ENCODE measurements at regions not wholly inside any gene's neighbourhood (a gene's known extent, or its start where the extent isn't known, plus 50 kb on each side); places are given as distances from the start of the nearest gene placed in this dataset.

DNA sequence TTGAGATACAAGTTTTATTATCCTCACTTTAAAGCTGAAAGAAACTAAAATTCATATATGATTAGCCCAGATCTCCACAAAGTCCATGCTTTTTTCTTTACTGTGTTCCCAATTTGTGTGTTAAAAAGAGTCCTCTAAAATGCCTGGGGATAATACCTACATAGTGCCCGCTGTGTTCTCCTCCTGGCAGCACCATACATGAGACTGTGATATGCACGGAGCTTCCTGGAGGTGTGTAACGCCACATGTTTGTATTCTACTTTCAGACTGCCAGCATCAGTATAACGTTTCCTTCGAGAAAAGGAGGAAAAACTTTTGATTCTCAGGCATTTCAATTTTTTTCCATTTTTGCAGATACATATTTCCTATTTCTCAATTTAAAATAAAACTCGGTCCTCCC is 273.3 kb upstream of the TGFBR2 start:
- H3K27ac ChIP-seq (ENCODE audit: low read depth, low read length) = no peak overlapping the region
- WGBS, 3 donors = 79 to 93% (median 91%) methylated on average over 6 of the region's 6 CpGs

- WGBS, 3 donors = 88 to 100% (median 95%) methylated on average over 1 of the region's 1 CpG
- H3K27ac ChIP-seq (ENCODE audit: low read depth, low read length) = no peak overlapping the region
These were observed 272.5 kb upstream of the TGFBR2 start for GRCh38 chr3:30333903-30334302.

DNA sequence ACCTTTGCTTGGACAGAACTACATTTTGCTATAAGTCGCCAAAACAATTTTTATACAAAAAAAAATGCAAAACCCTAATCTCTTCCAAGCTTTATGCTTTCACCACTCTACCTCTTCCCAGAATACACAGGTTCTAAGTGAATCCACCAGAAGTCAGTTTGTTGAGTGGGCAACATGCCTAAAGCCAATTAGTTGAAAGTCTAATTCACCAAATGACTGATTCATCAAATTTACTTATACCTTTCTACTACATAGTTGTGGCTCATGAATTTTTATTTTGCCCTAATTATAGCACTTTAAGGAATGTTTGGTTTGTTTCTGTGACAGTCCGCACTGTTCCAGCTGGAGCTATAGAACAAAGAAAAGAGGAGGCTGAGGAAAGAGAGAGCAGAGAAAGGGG is 265.9 kb upstream of the TGFBR2 start:
- WGBS, 3 donors = 44 to 79% (median 73%) methylated on average over 2 of the region's 2 CpGs
- H3K27ac ChIP-seq (ENCODE audit: low read depth, low read length) = no peak overlapping the region

- WGBS, 3 donors = 73 to 95% (median 74%) methylated on average over 2 of the region's 2 CpGs
- H3K27ac ChIP-seq (ENCODE audit: low read depth, low read length) = no peak overlapping the region
These were observed 265.3 kb upstream of the TGFBR2 start for GRCh38 chr3:30341079-30341478.

DNA sequence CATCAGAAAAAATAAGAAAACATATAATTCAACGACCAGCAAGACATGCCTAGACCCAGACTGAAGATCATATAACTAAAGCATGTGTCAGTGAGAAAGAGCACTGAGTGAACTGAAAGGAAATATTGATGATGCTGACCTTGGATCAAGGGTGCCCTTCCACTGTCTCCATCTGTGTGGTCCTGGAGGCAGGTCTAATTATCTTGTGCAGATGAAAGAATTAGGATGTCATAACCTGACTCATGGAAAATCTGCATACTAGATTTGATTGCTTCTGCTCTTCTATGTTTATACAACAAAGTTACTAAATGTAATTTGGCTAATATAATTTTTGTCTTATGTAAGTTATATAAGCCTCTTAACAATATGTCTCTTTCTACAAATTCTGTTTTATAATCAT is 264.6 kb upstream of the TGFBR2 start:
- 76 to 91% (median 91%) methylated on average over 1 of the region's 1 CpG for WGBS, 3 donors

GRCh38 chr3:30342318-30343060 is 263.9 kb upstream of the TGFBR2 start:
- 53 to 63% (median 59%) methylated on average over 6 of the region's 6 CpGs for WGBS, 3 donors
- H3K27ac ChIP-seq (ENCODE audit: low read depth, low read length) = no peak overlapping the region

More for the DNA sequence above, 264.6 kb upstream of the TGFBR2 start:
- H3K27ac ChIP-seq (ENCODE audit: low read depth, low read length) = no peak overlapping the region

DNA sequence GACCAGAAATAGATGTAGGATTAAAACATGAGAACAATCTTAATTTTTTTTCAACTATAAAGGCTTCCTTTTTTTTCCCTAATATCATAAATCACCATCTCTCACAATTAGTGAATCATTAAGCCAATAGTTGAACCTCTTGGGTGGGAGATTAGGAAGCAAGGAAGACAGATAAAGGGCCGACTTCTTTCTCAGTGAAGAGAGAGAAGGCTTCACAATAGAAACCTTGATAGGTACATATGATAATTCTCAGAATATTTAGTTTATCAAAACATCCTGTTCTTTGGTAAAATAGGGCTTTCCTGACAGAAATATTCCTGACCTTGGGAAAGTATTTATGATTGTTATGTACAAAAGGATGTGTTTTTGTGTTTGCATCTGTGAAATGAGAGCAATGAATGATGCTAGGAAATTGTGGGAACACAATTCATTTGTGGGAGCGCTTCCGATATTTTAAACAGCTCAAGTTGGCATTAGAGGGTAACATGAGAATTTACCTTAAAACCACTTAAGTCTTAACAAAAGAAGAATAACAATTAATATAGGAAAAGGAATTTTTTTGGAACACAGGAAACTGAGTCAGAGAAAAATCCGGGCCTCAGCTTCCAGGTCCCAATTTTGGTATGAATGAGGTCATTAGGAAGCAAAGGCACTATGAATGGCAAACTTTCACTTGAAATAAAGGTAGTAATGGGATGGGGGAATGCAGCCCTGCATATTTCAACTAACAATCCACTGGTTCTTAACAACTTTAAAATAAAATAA is 263.2 kb upstream of the TGFBR2 start:
- no peak overlapping the region for H3K27ac ChIP-seq (ENCODE audit: low read depth, low read length)
- 65 to 81% (median 74%) methylated on average over 4 of the region's 4 CpGs for WGBS, 3 donors

DNA sequence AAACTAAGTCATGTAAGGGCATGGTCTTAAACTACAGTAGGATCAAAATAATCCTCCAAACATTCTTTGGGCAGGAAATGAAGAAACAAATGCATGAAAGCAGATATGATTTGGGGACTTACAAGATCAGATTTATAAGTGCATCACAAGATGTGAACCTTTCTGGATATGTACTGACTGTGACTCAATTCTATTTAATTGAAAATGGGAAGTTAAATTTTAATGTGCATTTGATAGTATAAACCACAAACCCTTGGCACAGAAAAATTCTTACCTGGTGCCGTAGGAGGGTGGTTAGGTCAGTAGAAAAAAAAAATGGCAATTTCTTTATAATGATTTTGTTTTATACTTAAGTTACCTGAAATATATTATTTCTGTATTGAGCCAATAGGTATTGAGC is 262.5 kb upstream of the TGFBR2 start:
- 80 to 95% (median 85%) methylated on average over 1 of the region's 1 CpG for WGBS, 3 donors
- no peak overlapping the region for H3K27ac ChIP-seq (ENCODE audit: low read depth, low read length)

- 93 to 100% (median 97%) methylated on average over 1 of the region's 1 CpG for WGBS, 3 donors
- no peak overlapping the region for H3K27ac ChIP-seq (ENCODE audit: low read depth, low read length)
These were observed 262.1 kb upstream of the TGFBR2 start for GRCh38 chr3:30344288-30344687.

GRCh38 chr3:30346933-30347320 is 259.5 kb upstream of the TGFBR2 start:
- no peak overlapping the region for H3K27ac ChIP-seq (ENCODE audit: low read depth, low read length)

- no peak overlapping the region for H3K27ac ChIP-seq (ENCODE audit: low read depth, low read length)
- WGBS, 3 donors = 63 to 79% (median 66%) methylated on average over 1 of the region's 1 CpG
These were observed 258.7 kb upstream of the TGFBR2 start for GRCh38 chr3:30347679-30348216.

GRCh38 chr3:30349507-30349906 is 256.9 kb upstream of the TGFBR2 start:
- 58 to 69% (median 67%) methylated on average over 3 of the region's 3 CpGs for WGBS, 3 donors
- H3K27ac ChIP-seq (ENCODE audit: low read depth, low read length) = no peak overlapping the region

GRCh38 chr3:30350011-30350410 is 256.4 kb upstream of the TGFBR2 start:
- no peak overlapping the region for H3K27ac ChIP-seq (ENCODE audit: low read depth, low read length)
- 52 to 68% (median 63%) methylated on average over 4 of the region's 4 CpGs for WGBS, 3 donors

DNA sequence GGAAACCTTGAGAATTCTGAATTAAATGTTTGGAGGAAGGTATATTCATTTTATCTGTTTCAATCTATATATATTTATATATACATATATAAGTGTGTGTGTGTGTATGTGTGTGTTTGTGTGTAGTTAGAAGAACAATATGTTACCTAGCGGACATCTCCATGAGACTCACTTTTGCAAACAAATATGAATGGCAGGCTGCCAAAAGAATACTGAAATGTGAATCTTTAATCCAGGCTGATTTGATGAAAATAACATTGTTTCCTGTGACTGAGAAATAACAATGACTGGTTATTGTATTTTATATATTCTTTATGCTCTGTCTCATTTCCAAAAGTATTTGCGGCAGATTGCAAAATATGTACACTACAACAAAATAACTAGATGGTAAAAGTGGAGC is 255.5 kb upstream of the TGFBR2 start:
- H3K27ac ChIP-seq (ENCODE audit: low read depth, low read length) = no peak overlapping the region
- WGBS, 3 donors = 81 to 92% (median 87%) methylated on average over 2 of the region's 2 CpGs

DNA sequence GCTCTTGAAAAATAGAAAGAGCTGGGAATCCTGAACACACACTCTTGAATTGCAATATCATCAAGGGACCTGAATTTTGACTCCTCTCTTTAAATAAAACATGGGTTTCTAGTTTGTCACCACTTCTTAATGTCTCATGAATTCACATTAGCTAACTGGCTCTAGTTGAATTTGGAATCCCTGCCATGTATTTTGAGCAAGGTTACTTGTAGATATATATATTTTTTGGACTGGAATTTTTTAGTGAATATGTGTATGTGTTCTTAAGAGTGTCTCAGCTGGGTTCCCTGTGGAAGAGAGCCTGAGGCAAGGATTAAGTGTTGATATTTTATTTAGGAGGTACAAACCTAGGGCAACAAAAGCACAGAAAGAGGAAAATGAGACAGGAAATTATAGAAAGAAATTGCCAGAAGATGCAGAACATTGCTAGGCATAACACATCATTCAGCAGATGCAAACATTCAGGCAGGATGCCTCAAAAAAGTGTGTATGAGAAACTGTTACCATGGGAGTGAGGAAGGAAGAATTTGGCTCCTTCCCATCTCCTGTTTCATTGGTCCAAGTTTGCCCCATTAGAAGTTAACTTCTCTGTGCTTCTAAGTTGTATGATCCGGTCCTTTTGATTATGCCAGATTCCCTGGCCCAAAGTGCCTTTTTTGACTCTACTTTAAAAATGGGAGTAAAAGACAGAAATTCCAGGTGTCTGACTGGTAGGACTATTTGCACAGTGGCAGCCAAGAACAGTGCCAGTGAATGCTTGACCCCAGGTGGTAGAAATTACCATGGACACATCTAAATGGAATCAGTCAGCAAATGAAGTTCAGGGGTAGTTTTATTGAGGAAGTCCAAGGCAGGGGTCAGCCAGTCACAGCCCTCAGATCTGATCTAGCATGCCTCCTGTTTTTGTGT is 253.7 kb upstream of the TGFBR2 start:
- H3K27ac ChIP-seq (ENCODE audit: low read depth, low read length) = no peak overlapping the region
- WGBS, 3 donors = 73 to 80% (median 73%) methylated on average over 1 of the region's 1 CpG

GRCh38 chr3:30353711-30354467 is 252.5 kb upstream of the TGFBR2 start:
- no peak overlapping the region for H3K27ac ChIP-seq (ENCODE audit: low read depth, low read length)
- WGBS, 3 donors = 35 to 84% (median 42%) methylated on average over 1 of the region's 1 CpG

- 38 to 62% (median 39%) methylated on average over 1 of the region's 1 CpG for WGBS, 3 donors
- no peak overlapping the region for H3K27ac ChIP-seq (ENCODE audit: low read depth, low read length)
These were observed 251.9 kb upstream of the TGFBR2 start for GRCh38 chr3:30354513-30354912.

- WGBS, 3 donors = 71 to 76% (median 74%) methylated on average over 7 of the region's 7 CpGs
- H3K27ac ChIP-seq (ENCODE audit: low read depth, low read length) = no peak overlapping the region
These were observed 251.4 kb upstream of the TGFBR2 start for GRCh38 chr3:30354972-30355371.

Measured in adipose tissue (tissue), 3 donors.